Ishikawa (cell line): ENCODE measurements at regions not wholly inside any gene's neighbourhood (a gene's known extent, or its start where the extent isn't known, plus 50 kb on each side); places are given as distances from the start of the nearest gene placed in this dataset.
A peak's percentile ranks its signal among the peaks of the same experiment; 100 is the strongest.

ENCODE experiments used
- CEBPB ChIP-seq: IDR thresholded peaks from 2 replicates; pipeline ENCODE4 v1.6.1; 2012
- CREB1 ChIP-seq: IDR thresholded peaks from 2 replicates; pipeline ENCODE4 v1.6.1; 2012; ENCODE audit warnings: low read depth
- EGR1 ChIP-seq: IDR thresholded peaks from 2 replicates; pipeline ENCODE4 v1.6.1; 2012
- EP300 ChIP-seq: IDR thresholded peaks from 2 replicates; pipeline ENCODE4 v1.6.1; 2012; ENCODE audit warnings: borderline replicate concordance
- FOXM1 ChIP-seq: IDR thresholded peaks from 2 replicates; pipeline ENCODE4 v1.6.1; 2012; ENCODE audit warnings: low read depth, borderline replicate concordance
- NFIC ChIP-seq: IDR thresholded peaks from 2 replicates; pipeline ENCODE4 v1.6.1; 2012
- RAD21 ChIP-seq: IDR thresholded peaks from 2 replicates; pipeline ENCODE4 v1.6.1; 2012; ENCODE audit warnings: low read depth
- TAF1 ChIP-seq: IDR thresholded peaks from 2 replicates; pipeline ENCODE4 v1.6.1; 2012; ENCODE audit warnings: low read depth, mild to moderate bottlenecking
- TCF12 ChIP-seq: IDR thresholded peaks from 2 replicates; pipeline ENCODE4 v1.6.1; 2012; ENCODE audit warnings: low read depth
- TEAD4 ChIP-seq: IDR thresholded peaks from 2 replicates; pipeline ENCODE4 v1.6.1; 2012
- YY1 ChIP-seq: IDR thresholded peaks from 2 replicates; pipeline ENCODE4 v1.6.1; 2012; ENCODE audit warnings: low read depth
- ZBTB7A ChIP-seq: IDR thresholded peaks from 2 replicates; pipeline ENCODE4 v1.6.1; 2012; ENCODE audit warnings: low read depth
- TF ChIP-seq, protein P1 (sequence below): IDR thresholded peaks from 2 replicates; pipeline ENCODE4 v1.6.1; 2012
- TF ChIP-seq, protein P2 (sequence below): IDR thresholded peaks from 2 replicates; pipeline ENCODE4 v1.6.1; 2012
- TF ChIP-seq, protein P3 (sequence below): IDR thresholded peaks from 2 replicates; pipeline ENCODE4 v1.6.1; 2012; ENCODE audit warnings: low read depth, mild to moderate bottlenecking

DNA sequence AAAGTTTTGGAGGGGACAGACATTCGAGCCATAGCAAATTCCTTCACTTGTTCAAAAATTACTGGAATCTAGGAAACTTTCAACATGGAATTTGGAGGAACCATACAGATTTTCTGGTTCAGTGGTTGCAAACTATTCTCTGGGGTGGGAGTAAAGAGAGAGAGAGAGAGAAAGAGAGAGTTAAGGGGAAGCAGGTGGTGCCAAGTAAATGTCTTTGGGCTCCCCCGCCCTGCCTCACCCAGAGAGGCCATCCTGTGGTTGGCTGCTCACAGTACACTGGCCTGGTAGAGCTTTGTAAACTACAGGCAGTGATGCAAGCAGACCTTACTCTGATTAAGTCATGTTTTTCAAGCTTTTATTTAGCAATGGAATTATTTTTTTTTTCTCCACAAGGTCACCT is 82.6 kb downstream of the ADAMTS15 start:
- TF ChIP-seq CEBPB (peak; percentile 64), EP300 (peak; percentile 99), ZBTB7A (no peak), EGR1 (peak; percentile 62), YY1 (0 out of 2 replicates have a peak, but pooled peaks have one; percentile 16), TAF1 (no peak), RAD21 (peak; percentile 49), TCF12 (peak; percentile 97), TEAD4 (peak; percentile 97), NFIC (peak; percentile 99), FOXM1 (peak; percentile 97), CREB1 (no peak)
- TF ChIP-seq, protein P1, sequence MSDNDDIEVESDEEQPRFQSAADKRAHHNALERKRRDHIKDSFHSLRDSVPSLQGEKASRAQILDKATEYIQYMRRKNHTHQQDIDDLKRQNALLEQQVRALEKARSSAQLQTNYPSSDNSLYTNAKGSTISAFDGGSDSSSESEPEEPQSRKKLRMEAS = 0 out of 2 replicates have a peak, but pooled peaks have one; percentile 42
- TF ChIP-seq, protein P2, sequence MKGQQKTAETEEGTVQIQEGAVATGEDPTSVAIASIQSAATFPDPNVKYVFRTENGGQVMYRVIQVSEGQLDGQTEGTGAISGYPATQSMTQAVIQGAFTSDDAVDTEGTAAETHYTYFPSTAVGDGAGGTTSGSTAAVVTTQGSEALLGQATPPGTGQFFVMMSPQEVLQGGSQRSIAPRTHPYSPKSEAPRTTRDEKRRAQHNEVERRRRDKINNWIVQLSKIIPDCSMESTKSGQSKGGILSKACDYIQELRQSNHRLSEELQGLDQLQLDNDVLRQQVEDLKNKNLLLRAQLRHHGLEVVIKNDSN = no peak
- TF ChIP-seq, protein P3, sequence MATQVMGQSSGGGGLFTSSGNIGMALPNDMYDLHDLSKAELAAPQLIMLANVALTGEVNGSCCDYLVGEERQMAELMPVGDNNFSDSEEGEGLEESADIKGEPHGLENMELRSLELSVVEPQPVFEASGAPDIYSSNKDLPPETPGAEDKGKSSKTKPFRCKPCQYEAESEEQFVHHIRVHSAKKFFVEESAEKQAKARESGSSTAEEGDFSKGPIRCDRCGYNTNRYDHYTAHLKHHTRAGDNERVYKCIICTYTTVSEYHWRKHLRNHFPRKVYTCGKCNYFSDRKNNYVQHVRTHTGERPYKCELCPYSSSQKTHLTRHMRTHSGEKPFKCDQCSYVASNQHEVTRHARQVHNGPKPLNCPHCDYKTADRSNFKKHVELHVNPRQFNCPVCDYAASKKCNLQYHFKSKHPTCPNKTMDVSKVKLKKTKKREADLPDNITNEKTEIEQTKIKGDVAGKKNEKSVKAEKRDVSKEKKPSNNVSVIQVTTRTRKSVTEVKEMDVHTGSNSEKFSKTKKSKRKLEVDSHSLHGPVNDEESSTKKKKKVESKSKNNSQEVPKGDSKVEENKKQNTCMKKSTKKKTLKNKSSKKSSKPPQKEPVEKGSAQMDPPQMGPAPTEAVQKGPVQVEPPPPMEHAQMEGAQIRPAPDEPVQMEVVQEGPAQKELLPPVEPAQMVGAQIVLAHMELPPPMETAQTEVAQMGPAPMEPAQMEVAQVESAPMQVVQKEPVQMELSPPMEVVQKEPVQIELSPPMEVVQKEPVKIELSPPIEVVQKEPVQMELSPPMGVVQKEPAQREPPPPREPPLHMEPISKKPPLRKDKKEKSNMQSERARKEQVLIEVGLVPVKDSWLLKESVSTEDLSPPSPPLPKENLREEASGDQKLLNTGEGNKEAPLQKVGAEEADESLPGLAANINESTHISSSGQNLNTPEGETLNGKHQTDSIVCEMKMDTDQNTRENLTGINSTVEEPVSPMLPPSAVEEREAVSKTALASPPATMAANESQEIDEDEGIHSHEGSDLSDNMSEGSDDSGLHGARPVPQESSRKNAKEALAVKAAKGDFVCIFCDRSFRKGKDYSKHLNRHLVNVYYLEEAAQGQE = no peak

DNA sequence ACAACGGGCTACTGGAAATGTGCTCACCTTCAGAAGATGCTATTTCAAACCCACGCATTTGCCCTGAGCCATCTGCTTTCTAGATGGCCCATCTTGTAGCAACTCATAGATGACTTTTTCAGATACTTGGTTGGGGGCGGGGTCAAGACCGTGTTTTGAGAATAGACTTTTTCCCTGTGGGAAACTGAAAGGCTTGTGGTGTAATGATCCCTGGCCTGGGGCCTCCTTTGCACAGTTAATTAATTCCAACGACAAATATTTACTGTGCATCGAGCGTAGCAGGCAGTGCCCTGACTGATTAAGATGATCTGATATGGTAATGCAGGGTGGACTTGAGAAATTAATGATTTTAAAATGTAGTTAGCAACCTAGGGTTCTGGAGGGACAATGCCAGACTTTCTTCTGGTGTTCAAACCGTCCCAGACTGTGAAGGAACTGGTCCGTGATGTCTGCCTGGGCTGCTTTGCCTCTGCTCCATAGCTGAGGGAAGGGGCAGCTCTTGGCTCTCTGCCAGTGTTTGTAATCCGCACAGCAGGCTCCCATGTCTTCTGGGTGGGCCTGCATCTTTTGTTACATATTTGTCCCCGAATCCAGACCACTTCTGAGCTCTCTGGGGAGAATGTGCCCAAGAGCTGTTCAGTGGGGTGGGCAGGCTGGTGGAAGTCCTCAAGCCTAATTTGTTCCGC is 84.8 kb downstream of the ADAMTS15 start:
- TF ChIP-seq TEAD4 = peak; percentile 79
- TF ChIP-seq, protein P1 = no peak
- TF ChIP-seq RAD21 = peak; percentile 0; the same call in 1 of the 2 replicates
- TF ChIP-seq FOXM1 = peak; percentile 95
- TF ChIP-seq EP300 = peak; percentile 97
- TF ChIP-seq TCF12 = peak; percentile 96
- TF ChIP-seq, protein P3 = no peak
- peak; percentile 97 for TF ChIP-seq NFIC
- TF ChIP-seq CEBPB = peak; percentile 36

DNA sequence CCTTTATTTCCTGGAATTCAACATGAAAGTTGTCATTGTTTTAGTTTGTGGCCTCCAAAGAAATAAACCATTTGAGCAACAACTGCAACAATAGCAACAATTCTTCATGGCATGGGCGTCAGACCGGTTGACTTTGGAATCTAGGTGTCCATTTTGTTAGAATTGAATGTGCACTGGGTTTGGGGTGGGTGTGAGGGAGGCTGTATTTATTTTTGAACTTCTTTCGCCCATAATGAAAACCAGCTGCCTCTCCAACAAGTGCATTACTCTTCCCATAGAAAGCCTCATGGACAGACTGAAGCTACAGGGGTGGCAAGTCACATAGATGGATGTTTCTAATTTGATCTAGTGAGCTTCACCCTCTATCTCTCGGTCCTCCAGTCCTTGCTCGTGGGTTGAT is 85.4 kb downstream of the ADAMTS15 start:
- TF ChIP-seq, protein P1 = no peak
- TF ChIP-seq YY1 = no peak

DNA sequence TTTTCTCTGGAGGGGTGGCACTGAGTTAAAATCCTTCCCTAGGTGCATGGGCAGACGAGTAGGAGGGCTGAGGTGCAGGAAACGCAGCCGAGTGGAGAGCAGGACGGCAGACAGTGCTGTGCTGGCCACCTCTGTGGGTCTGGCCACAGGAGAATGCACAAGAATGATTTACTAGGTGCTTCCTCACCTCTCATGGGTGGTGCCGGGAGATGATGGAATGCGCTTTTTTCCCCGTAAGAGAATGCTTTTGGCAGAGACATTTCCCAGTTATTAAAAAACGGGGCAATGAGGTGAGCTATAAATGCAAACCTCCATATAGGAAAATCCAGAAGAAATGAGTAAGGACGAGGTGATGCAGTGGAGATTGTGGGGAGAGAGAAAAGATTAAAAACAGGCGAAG is 86.1 kb downstream of the ADAMTS15 start:
- peak; percentile 79 for TF ChIP-seq NFIC
- TF ChIP-seq YY1 = no peak
- no peak for TF ChIP-seq RAD21
- TF ChIP-seq TAF1 = no peak
- TF ChIP-seq FOXM1 = peak; percentile 54; the same call in 1 of the 2 replicates
- no peak for TF ChIP-seq CREB1
- TF ChIP-seq, protein P1 = no peak; the same call in 1 of the 2 replicates
- TF ChIP-seq, protein P3 = no peak
- TF ChIP-seq, protein P2 = no peak
- TF ChIP-seq TEAD4 = peak; percentile 89
- TF ChIP-seq EP300 = peak; percentile 91
- no peak for TF ChIP-seq CEBPB
- TF ChIP-seq EGR1 = no peak
- no peak for TF ChIP-seq ZBTB7A
- TF ChIP-seq TCF12 = peak; percentile 75
